ENCODE measurements at regions not wholly inside any gene's neighbourhood (a gene's known extent, or its start where the extent isn't known, plus 50 kb on each side); places are given as distances from the start of the nearest gene placed in this dataset.
"Not testable (repeated sequence)": the region's sequence is repeated elsewhere in the genome, so short reads cannot be mapped to it uniquely, and the experiment has no call there.

DNA sequence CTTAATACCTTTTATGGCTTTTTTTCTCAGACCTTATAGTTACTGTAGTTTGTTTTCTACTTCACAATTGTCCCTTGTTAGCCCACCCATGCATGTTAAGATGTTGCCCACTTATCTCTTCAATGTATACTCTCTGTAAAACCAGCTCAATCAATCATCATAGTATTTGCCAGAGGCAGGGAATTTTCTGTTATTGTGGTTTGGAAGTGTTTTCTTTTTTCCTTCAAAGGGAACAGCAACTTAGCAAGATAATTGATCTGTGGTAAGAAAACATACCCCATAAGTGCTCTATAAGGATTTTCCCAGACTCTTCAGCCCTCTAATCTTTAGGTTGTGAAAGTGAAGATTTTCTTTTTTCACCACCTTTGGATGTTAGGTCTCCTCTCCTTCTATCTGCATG lies 76.7 kb upstream of the SYT9 start:
- no peak overlapping the region for H3K4ac ChIP-seq (ENCODE audit: low read depth in 1 of 2, low read length in 2 of 2)
- H2BK12ac ChIP-seq (ENCODE audit: low read length in 2 of 2): no peak overlapping the region
- H2AFZ ChIP-seq (ENCODE audit: low read depth, low read length): no peak overlapping the region
- H3K4me1 ChIP-seq (ENCODE audit: control insufficient read depth, insufficient read depth, low read depth, low read length): no peaks in the 10 kb centered on the region
- DNase-seq: no peak
- H4K91ac ChIP-seq (ENCODE audit: low read length): no peak overlapping the region
- no peak overlapping the region for H2AK5ac ChIP-seq (ENCODE audit: low read length, severe bottlenecking)
- no peaks in the 10 kb centered on the region for H3K36me3 ChIP-seq (ENCODE audit: control insufficient read depth in 1 of 2, insufficient read depth in 2 of 2, low read depth in 1 of 2, low read length in 2 of 2)
- H4K8ac ChIP-seq (ENCODE audit: low read length): no peak overlapping the region
- H3K27me3 ChIP-seq (ENCODE audit: control insufficient read depth in 1 of 2, insufficient read depth in 1 of 2, low read length in 2 of 2): no peaks in the 10 kb centered on the region
- H3K4me2 ChIP-seq (ENCODE audit: low read length, poor library complexity, severe bottlenecking): no peak overlapping the region
- no peaks in the 10 kb centered on the region for H3K79me1 ChIP-seq (replicated peaks; ENCODE audit: low read length, poor library complexity, severe bottlenecking)
- no peak overlapping the region for H3K4me3 ChIP-seq (ENCODE audit: insufficient read depth in 1 of 2, low read depth in 1 of 2, low read length in 2 of 2)
- H3K14ac ChIP-seq (ENCODE audit: low read length in 2 of 2): no peak overlapping the region
- no peak overlapping the region for H2BK15ac ChIP-seq (ENCODE audit: low read depth, poor library complexity, severe bottlenecking)
- no peak overlapping the region for H3K9ac ChIP-seq (ENCODE audit: low read length)
- no peak overlapping the region for H3K27ac ChIP-seq (ENCODE audit: low read length, poor library complexity, severe bottlenecking)
- no peak overlapping the region for H3K23ac ChIP-seq (ENCODE audit: low read length in 2 of 2)
- no peak overlapping the region for H2BK120ac ChIP-seq (ENCODE audit: low read depth, low read length)
- no peaks in the 10 kb centered on the region for H3K9me3 ChIP-seq (ENCODE audit: control insufficient read depth, low read length)
- H2BK5ac ChIP-seq (ENCODE audit: low read depth, low read length, poor library complexity, severe bottlenecking): no peak overlapping the region
- no peak overlapping the region for H3K18ac ChIP-seq (ENCODE audit: low read depth in 1 of 2, low read length in 2 of 2)

GRCh38 chr11:7186190-7186589 lies 65.5 kb upstream of the SYT9 start:
- no peak overlapping the region for H2AFZ ChIP-seq (ENCODE audit: low read depth, low read length)
- peak; percentile 0 for DNase-seq
- no peak overlapping the region for H3K4me2 ChIP-seq (ENCODE audit: low read length, poor library complexity, severe bottlenecking)
- no peak overlapping the region for H3K27ac ChIP-seq (ENCODE audit: low read length, poor library complexity, severe bottlenecking)
- H3K27me3 ChIP-seq (ENCODE audit: control insufficient read depth in 1 of 2, insufficient read depth in 1 of 2, low read length in 2 of 2): no peaks in the 10 kb centered on the region
- no peaks in the 10 kb centered on the region for H3K4me1 ChIP-seq (ENCODE audit: control insufficient read depth, insufficient read depth, low read depth, low read length)
- H3K18ac ChIP-seq (ENCODE audit: low read depth in 1 of 2, low read length in 2 of 2): no peak overlapping the region
- H3K36me3 ChIP-seq (ENCODE audit: control insufficient read depth in 1 of 2, insufficient read depth in 2 of 2, low read depth in 1 of 2, low read length in 2 of 2): no peaks in the 10 kb centered on the region
- no peak overlapping the region for H2AK5ac ChIP-seq (ENCODE audit: low read length, severe bottlenecking)
- 59% methylated on average over 2 of the region's 2 CpGs for WGBS
- no peak overlapping the region for H3K14ac ChIP-seq (ENCODE audit: low read length in 2 of 2)
- H3K9me3 ChIP-seq (ENCODE audit: control insufficient read depth, low read length): peaks cover 4% of the 10 kb centered on the region
- H3K4me3 ChIP-seq (ENCODE audit: insufficient read depth in 1 of 2, low read depth in 1 of 2, low read length in 2 of 2): no peak overlapping the region
- no peaks in the 10 kb centered on the region for H3K79me1 ChIP-seq (replicated peaks; ENCODE audit: low read length, poor library complexity, severe bottlenecking)
- H2BK120ac ChIP-seq (ENCODE audit: low read depth, low read length): no peak overlapping the region
- no peak overlapping the region for H3K23ac ChIP-seq (ENCODE audit: low read length in 2 of 2)
- H4K8ac ChIP-seq (ENCODE audit: low read length): no peak overlapping the region
- no peak overlapping the region for H2BK5ac ChIP-seq (ENCODE audit: low read depth, low read length, poor library complexity, severe bottlenecking)
- H2BK15ac ChIP-seq (ENCODE audit: low read depth, poor library complexity, severe bottlenecking): no peak overlapping the region
- no peak overlapping the region for H3K9ac ChIP-seq (ENCODE audit: low read length)
- H4K91ac ChIP-seq (ENCODE audit: low read length): no peak overlapping the region
- H2BK12ac ChIP-seq (ENCODE audit: low read length in 2 of 2): no peak overlapping the region
- no peak overlapping the region for H3K4ac ChIP-seq (ENCODE audit: low read depth in 1 of 2, low read length in 2 of 2)

DNA sequence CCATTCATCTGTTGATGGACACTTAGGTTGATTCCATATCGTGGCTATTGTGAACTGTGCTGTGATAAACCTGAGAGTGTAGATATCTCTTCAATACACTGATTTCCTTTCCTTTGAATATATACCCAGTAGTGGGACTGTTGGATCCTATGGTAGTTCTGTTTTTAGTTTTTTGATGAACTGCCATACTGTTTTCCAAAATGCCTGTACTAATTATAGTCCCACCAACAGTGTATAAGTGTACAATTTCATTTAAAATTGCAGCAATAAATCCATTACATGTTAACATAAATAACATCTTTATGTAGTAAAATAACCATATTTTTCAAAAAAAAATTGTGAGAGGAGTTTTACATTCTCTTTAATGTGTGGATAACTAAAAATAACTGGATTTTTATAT lies 65.0 kb upstream of the SYT9 start:
- WGBS: no CpG with 5 or more reads among the region's 1 CpG
- H3K14ac ChIP-seq (ENCODE audit: low read length in 2 of 2): no peak overlapping the region
- no peak overlapping the region for H2AK5ac ChIP-seq (ENCODE audit: low read length, severe bottlenecking)
- no peaks in the 10 kb centered on the region for H3K4me1 ChIP-seq (ENCODE audit: control insufficient read depth, insufficient read depth, low read depth, low read length)
- peaks cover 4% of the 10 kb centered on the region for H3K9me3 ChIP-seq (ENCODE audit: control insufficient read depth, low read length)
- H3K79me1 ChIP-seq (replicated peaks; ENCODE audit: low read length, poor library complexity, severe bottlenecking): no peaks in the 10 kb centered on the region
- no peak for DNase-seq
- H3K4me3 ChIP-seq (ENCODE audit: insufficient read depth in 1 of 2, low read depth in 1 of 2, low read length in 2 of 2): no peak overlapping the region
- no peak overlapping the region for H2BK15ac ChIP-seq (ENCODE audit: low read depth, poor library complexity, severe bottlenecking)
- no peak overlapping the region for H2AFZ ChIP-seq (ENCODE audit: low read depth, low read length)
- no peaks in the 10 kb centered on the region for H3K27me3 ChIP-seq (ENCODE audit: control insufficient read depth in 1 of 2, insufficient read depth in 1 of 2, low read length in 2 of 2)
- no peak overlapping the region for H4K91ac ChIP-seq (ENCODE audit: low read length)
- H3K18ac ChIP-seq (ENCODE audit: low read depth in 1 of 2, low read length in 2 of 2): no peak overlapping the region
- no peak overlapping the region for H2BK5ac ChIP-seq (ENCODE audit: low read depth, low read length, poor library complexity, severe bottlenecking)
- H2BK12ac ChIP-seq (ENCODE audit: low read length in 2 of 2): no peak overlapping the region
- H2BK120ac ChIP-seq (ENCODE audit: low read depth, low read length): no peak overlapping the region
- no peak overlapping the region for H3K4ac ChIP-seq (ENCODE audit: low read depth in 1 of 2, low read length in 2 of 2)
- no peak overlapping the region for H3K23ac ChIP-seq (ENCODE audit: low read length in 2 of 2)
- H3K9ac ChIP-seq (ENCODE audit: low read length): no peak overlapping the region
- no peaks in the 10 kb centered on the region for H3K36me3 ChIP-seq (ENCODE audit: control insufficient read depth in 1 of 2, insufficient read depth in 2 of 2, low read depth in 1 of 2, low read length in 2 of 2)
- no peak overlapping the region for H3K4me2 ChIP-seq (ENCODE audit: low read length, poor library complexity, severe bottlenecking)
- no peak overlapping the region for H3K27ac ChIP-seq (ENCODE audit: low read length, poor library complexity, severe bottlenecking)
- no peak overlapping the region for H4K8ac ChIP-seq (ENCODE audit: low read length)

GRCh38 chr11:7192785-7193184 lies 58.9 kb upstream of the SYT9 start:
- H2AFZ ChIP-seq (ENCODE audit: low read depth, low read length); H2BK120ac ChIP-seq (ENCODE audit: low read depth, low read length); H3K14ac ChIP-seq (ENCODE audit: low read length in 2 of 2); H3K4me1 ChIP-seq (ENCODE audit: control insufficient read depth, insufficient read depth, low read depth, low read length); H3K4me2 ChIP-seq (ENCODE audit: low read length, poor library complexity, severe bottlenecking); H3K79me1 ChIP-seq (replicated peaks; ENCODE audit: low read length, poor library complexity, severe bottlenecking); H3K9me3 ChIP-seq (ENCODE audit: control insufficient read depth, low read length); DNase-seq; H3K4me3 ChIP-seq (ENCODE audit: insufficient read depth in 1 of 2, low read depth in 1 of 2, low read length in 2 of 2); H4K91ac ChIP-seq (ENCODE audit: low read length); H3K27ac ChIP-seq (ENCODE audit: low read length, poor library complexity, severe bottlenecking); H2BK5ac ChIP-seq (ENCODE audit: low read depth, low read length, poor library complexity, severe bottlenecking); H3K18ac ChIP-seq (ENCODE audit: low read depth in 1 of 2, low read length in 2 of 2); H3K27me3 ChIP-seq (ENCODE audit: control insufficient read depth in 1 of 2, insufficient read depth in 1 of 2, low read length in 2 of 2); H3K36me3 ChIP-seq (ENCODE audit: control insufficient read depth in 1 of 2, insufficient read depth in 2 of 2, low read depth in 1 of 2, low read length in 2 of 2); H2BK15ac ChIP-seq (ENCODE audit: low read depth, poor library complexity, severe bottlenecking); H2AK5ac ChIP-seq (ENCODE audit: low read length, severe bottlenecking); H3K23ac ChIP-seq (ENCODE audit: low read length in 2 of 2); H2BK12ac ChIP-seq (ENCODE audit: low read length in 2 of 2); H4K8ac ChIP-seq (ENCODE audit: low read length); H3K9ac ChIP-seq (ENCODE audit: low read length); H3K4ac ChIP-seq (ENCODE audit: low read depth in 1 of 2, low read length in 2 of 2): not testable (repeated sequence)
- 74% methylated on average over 4 of the region's 4 CpGs for WGBS
